ENCODE measurements at regions not wholly inside any gene's neighbourhood (a gene's known extent, or its start where the extent isn't known, plus 50 kb on each side); places are given as distances from the start of the nearest gene placed in this dataset.

GRCh38 chr7:41878309-41879295, 175.7 kb upstream of the INHBA start:
- DNase-seq (ENCODE audit: low read depth in 2 of 2), result no peak

GRCh38 chr7:41877118-41877517, 174.2 kb upstream of the INHBA start:
- no peak for DNase-seq (ENCODE audit: low read depth in 2 of 2)

- no peak for DNase-seq (ENCODE audit: low read depth in 2 of 2)
These were observed 172.6 kb upstream of the INHBA start for GRCh38 chr7:41875513-41875912.

GRCh38 chr7:41874201-41874785, 171.4 kb upstream of the INHBA start:
- DNase-seq (ENCODE audit: low read depth in 2 of 2), result no peak

GRCh38 chr7:41873741-41874140, 170.9 kb upstream of the INHBA start:
- no peak for DNase-seq (ENCODE audit: low read depth in 2 of 2)

GRCh38 chr7:41872966-41873365, 170.1 kb upstream of the INHBA start:
- DNase-seq (ENCODE audit: low read depth in 2 of 2), result no peak

GRCh38 chr7:41870461-41871138, 167.7 kb upstream of the INHBA start:
- DNase-seq (ENCODE audit: low read depth in 2 of 2), result no peak

- no peak for DNase-seq (ENCODE audit: low read depth in 2 of 2)
These were observed 167.1 kb upstream of the INHBA start for GRCh38 chr7:41869997-41870396.

- no peak for DNase-seq (ENCODE audit: low read depth in 2 of 2)
These were observed 166.7 kb upstream of the INHBA start for GRCh38 chr7:41869596-41869995.

GRCh38 chr7:41869091-41869490, 166.2 kb upstream of the INHBA start:
- no peak for DNase-seq (ENCODE audit: low read depth in 2 of 2)

GRCh38 chr7:41867639-41868280, 164.9 kb upstream of the INHBA start:
- no peak for DNase-seq (ENCODE audit: low read depth in 2 of 2)

GRCh38 chr7:41862261-41862660, 159.4 kb upstream of the INHBA start:
- DNase-seq (ENCODE audit: low read depth in 2 of 2), result no peak

- no peak for DNase-seq (ENCODE audit: low read depth in 2 of 2)
These were observed 158.8 kb upstream of the INHBA start for GRCh38 chr7:41861642-41862041.

GRCh38 chr7:41858201-41858600, 155.3 kb upstream of the INHBA start:
- no peak for DNase-seq (ENCODE audit: low read depth in 2 of 2)

- no peak for DNase-seq (ENCODE audit: low read depth in 2 of 2)
These were observed 152.9 kb upstream of the INHBA start for GRCh38 chr7:41855798-41856197.

- DNase-seq (ENCODE audit: low read depth in 2 of 2), result no peak
These were observed 144.7 kb upstream of the INHBA start for GRCh38 chr7:41847606-41848005.

GRCh38 chr7:41847151-41847550, 144.3 kb upstream of the INHBA start:
- no peak for DNase-seq (ENCODE audit: low read depth in 2 of 2)

- DNase-seq (ENCODE audit: low read depth in 2 of 2), result no peak
These were observed 140.1 kb upstream of the INHBA start for GRCh38 chr7:41842956-41843355.

- no peak for DNase-seq (ENCODE audit: low read depth in 2 of 2)
These were observed 135.0 kb upstream of the INHBA start for GRCh38 chr7:41837916-41838315.

GRCh38 chr7:41835976-41836530, 133.2 kb upstream of the INHBA start:
- DNase-seq (ENCODE audit: low read depth in 2 of 2), result no peak

GRCh38 chr7:41834805-41835694, 132.2 kb upstream of the INHBA start:
- no peak for DNase-seq (ENCODE audit: low read depth in 2 of 2)

All from stimulated activated CD8-positive, alpha-beta memory T cell treated with anti-CD3 and anti-CD28 coated beads, Interleukin-2, amount 100 ng/mL, for 48 hours (primary cell).